ENCODE measurements at regions not wholly inside any gene's neighbourhood (a gene's known extent, or its start where the extent isn't known, plus 50 kb on each side); places are given as distances from the start of the nearest gene placed in this dataset.

DNA sequence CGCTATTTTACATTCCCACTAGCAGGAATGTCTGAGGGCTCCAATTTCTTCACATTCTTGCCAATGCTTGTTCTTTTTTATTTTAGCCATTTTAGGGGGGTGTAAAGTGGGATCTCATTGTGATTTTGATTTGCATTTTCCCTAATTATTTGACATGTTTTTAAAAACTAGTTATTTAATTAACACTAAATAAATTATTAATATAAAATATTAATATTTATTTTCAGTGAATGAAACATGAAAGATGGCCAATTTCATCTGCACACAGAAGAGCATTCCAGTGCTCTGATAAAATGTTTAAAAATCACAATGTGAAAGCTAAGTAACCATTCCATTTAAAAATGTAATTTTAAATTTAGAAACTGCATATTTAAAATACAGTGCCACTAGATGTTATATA lies 322.2 kb upstream of the ZNF521 start:
- no peak for TF ChIP-seq MXI1 (IDR thresholded peaks at IDR 0.05; ENCODE audit: borderline replicate concordance, low read depth, low read length)
- no peak for TF ChIP-seq RAD21 (IDR thresholded peaks at IDR 0.05; ENCODE audit: low read length)
- TF ChIP-seq BHLHE40 (IDR thresholded peaks at IDR 0.05; ENCODE audit: low read depth, low read length), result no peak
- no peak for TF ChIP-seq POLR2A (IDR thresholded peaks at IDR 0.05; ENCODE audit: low read depth, low read length)
- TF ChIP-seq, protein P1, sequence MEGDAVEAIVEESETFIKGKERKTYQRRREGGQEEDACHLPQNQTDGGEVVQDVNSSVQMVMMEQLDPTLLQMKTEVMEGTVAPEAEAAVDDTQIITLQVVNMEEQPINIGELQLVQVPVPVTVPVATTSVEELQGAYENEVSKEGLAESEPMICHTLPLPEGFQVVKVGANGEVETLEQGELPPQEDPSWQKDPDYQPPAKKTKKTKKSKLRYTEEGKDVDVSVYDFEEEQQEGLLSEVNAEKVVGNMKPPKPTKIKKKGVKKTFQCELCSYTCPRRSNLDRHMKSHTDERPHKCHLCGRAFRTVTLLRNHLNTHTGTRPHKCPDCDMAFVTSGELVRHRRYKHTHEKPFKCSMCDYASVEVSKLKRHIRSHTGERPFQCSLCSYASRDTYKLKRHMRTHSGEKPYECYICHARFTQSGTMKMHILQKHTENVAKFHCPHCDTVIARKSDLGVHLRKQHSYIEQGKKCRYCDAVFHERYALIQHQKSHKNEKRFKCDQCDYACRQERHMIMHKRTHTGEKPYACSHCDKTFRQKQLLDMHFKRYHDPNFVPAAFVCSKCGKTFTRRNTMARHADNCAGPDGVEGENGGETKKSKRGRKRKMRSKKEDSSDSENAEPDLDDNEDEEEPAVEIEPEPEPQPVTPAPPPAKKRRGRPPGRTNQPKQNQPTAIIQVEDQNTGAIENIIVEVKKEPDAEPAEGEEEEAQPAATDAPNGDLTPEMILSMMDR (conservative IDR thresholded peaks at IDR 0.05; ENCODE audit: low read depth, low read length), result no peak
- TF ChIP-seq RFX5 (IDR thresholded peaks at IDR 0.05; ENCODE audit: low read depth, low read length), result no peak

Measured in IMR-90 (cell line).